Small intestine (tissue), 7 donors: ENCODE measurements at regions not wholly inside any gene's neighbourhood (a gene's known extent, or its start where the extent isn't known, plus 50 kb on each side); places are given as distances from the start of the nearest gene placed in this dataset.

Experiments used
- DNase-seq, 2 donors: peaks; one replicate each; pipeline versions ENCODE4 v3.0.0 to v3.0.0-alpha.2; 2013
- FAIRE-seq: peaks from 2 replicates; lab custom pipeline; 2012; peaks lifted over from hg19 to GRCh38; lab: Jason Lieb, UNC
- H3K27ac ChIP-seq, 3 donors: one replicate each; pipeline ENCODE4 v1.5.1; 2013; ENCODE audit warnings: low read length in 2 of 3, mild to moderate bottlenecking in 2 of 3, control low read depth in 1 of 3, inconsistent platforms in 1 of 3, low read depth in 1 of 3, moderate library complexity in 1 of 3
- H3K27me3 ChIP-seq, 3 donors: one replicate each; pipeline ENCODE4 v1.6.1; 2013; ENCODE audit warnings: low read length in 3 of 3, inconsistent platforms in 1 of 3; ENCODE audit not compliant: control insufficient read depth in 3 of 3, insufficient read depth in 3 of 3
- H3K36me3 ChIP-seq, 3 donors: one replicate each; pipeline ENCODE4 v1.6.1; 2013; ENCODE audit warnings: low read length in 3 of 3, inconsistent platforms in 1 of 3, low read depth in 1 of 3, mild to moderate bottlenecking in 1 of 3, moderate library complexity in 1 of 3; ENCODE audit not compliant: control insufficient read depth in 3 of 3, insufficient read depth in 2 of 3
- H3K4me1 ChIP-seq, 3 donors: one replicate each; pipeline ENCODE4 v1.6.1; 2013; ENCODE audit warnings: low read length in 2 of 3, inconsistent platforms in 1 of 3, low read depth in 1 of 3, mild to moderate bottlenecking in 1 of 3, moderate library complexity in 1 of 3; ENCODE audit not compliant: control insufficient read depth in 3 of 3, insufficient read depth in 2 of 3
- H3K4me3 ChIP-seq, 3 donors: one replicate each; pipeline ENCODE4 v1.5.1; 2013; ENCODE audit warnings: low read length in 3 of 3, control low read depth in 1 of 3, inconsistent platforms in 1 of 3, low read depth in 1 of 3, mild to moderate bottlenecking in 1 of 3, moderate library complexity in 1 of 3
- H3K9me3 ChIP-seq, 2 donors: one replicate each; pipeline ENCODE4 v1.6.1; 2013; ENCODE audit warnings: low read depth in 1 of 2, low read length in 1 of 2; ENCODE audit not compliant: control insufficient read depth in 2 of 2, insufficient read depth in 1 of 2
- WGBS, 3 donors: extraction: QIAGEN DNeasy Blood & Tissue Kit; methylation state at CpG; one replicate each; pipeline ENCODE4 v1.1.7; 2013; 5-methylcytosine and 5-hydroxymethylcytosine counted together
- donor health status: healthy with polysubstance abuse.
- donor health status: control.
- donor health status: control.
- donor health status: Bipolar disorder and iron deficiency.
- donor health status: healthy.

DNA sequence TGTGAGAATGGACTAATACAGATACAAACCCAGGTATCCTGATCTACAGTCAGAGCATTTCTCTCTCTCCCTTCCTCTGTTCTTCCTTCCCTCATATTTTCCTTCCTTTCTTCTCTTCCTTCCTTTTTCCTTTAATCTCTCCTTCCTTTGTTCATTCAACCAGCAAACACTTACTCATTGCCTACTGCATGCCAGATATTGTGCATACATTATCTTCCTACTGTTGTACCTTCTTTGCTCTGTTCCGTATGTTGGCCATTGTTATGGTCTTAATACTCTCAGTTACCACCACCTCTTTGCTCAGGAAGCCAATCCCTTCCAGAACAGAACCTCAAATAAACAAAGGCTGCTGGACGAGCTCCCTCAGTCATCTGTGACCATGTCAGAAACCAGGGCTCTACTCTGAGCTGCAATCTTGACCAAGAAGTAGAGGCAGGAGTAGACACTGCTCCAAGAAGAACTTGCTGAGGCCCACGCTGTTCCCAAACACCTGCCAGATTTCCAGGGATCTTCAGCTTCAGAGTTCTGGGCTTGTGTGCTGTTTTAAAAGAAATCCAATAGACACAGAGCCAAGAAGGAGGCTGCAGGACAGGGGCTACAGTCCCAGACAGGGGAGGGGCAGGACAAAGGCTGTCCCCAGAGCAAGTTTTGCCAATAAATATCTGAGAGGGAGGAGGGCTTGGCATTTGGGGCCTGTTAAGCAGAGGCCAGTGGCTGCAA, 526.7 kb upstream of the TBX3 start:
- no peak for DNase-seq
- no peak for FAIRE-seq
- Histone ChIP-seq H3K4me3 (no peak overlapping the region), H3K36me3 (no peaks in the 10 kb centered on the region), H3K27me3 (no peaks in the 10 kb centered on the region), H3K4me1 (peaks cover 0 to 9% (median 0%) of the 10 kb centered on the region in 3 donors), H3K9me3 (peaks cover 0 to 4% of the 10 kb centered on the region in 2 donors), H3K27ac (no peak overlapping the region)
- 68 to 84% (median 69%) methylated on average over 3 of the region's 3 CpGs for WGBS, 3 donors

DNA sequence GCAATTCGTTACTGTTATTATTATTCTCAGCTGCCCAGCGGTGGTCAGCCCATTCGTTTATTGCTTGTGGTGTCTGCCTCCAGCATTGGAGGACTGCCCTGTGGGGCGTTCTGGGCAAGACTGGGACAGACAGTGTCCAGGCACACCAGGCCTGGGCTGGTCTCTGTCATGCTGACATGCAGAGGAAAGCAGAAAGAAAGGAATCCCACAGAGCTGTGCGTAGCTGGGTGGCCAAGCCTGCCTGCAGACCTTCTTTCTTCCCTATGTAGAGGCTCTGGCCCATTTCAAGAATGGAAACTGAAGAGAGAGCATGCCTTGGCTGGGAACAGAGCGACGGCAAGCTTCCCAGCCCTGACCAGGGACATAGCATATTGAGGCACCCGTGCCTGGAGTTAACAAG, 525.3 kb upstream of the TBX3 start:
- no peak overlapping the region for H3K4me3 ChIP-seq
- no peak for FAIRE-seq
- peaks cover 0 to 4% of the 10 kb centered on the region in 2 donors for H3K9me3 ChIP-seq
- no peak overlapping the region for H3K27ac ChIP-seq
- no peaks in the 10 kb centered on the region for H3K27me3 ChIP-seq
- H3K36me3 ChIP-seq = no peaks in the 10 kb centered on the region
- peaks cover 0 to 9% (median 0%) of the 10 kb centered on the region in 3 donors for H3K4me1 ChIP-seq
- no peak for DNase-seq
- 83 to 97% (median 89%) methylated on average over 8 of the region's 8 CpGs for WGBS, 3 donors

GRCh38 chr12:115208098-115208497, 524.1 kb upstream of the TBX3 start:
- FAIRE-seq = no peak
- no peak for DNase-seq
- Histone ChIP-seq H3K9me3 (peaks cover 0 to 4% of the 10 kb centered on the region in 2 donors), H3K4me1 (no peaks in the 10 kb centered on the region), H3K36me3 (no peaks in the 10 kb centered on the region), H3K27me3 (no peaks in the 10 kb centered on the region), H3K27ac (no peak overlapping the region), H3K4me3 (no peak overlapping the region)
- WGBS, 3 donors = 86 to 96% (median 90%) methylated on average over 6 of the region's 6 CpGs

DNA sequence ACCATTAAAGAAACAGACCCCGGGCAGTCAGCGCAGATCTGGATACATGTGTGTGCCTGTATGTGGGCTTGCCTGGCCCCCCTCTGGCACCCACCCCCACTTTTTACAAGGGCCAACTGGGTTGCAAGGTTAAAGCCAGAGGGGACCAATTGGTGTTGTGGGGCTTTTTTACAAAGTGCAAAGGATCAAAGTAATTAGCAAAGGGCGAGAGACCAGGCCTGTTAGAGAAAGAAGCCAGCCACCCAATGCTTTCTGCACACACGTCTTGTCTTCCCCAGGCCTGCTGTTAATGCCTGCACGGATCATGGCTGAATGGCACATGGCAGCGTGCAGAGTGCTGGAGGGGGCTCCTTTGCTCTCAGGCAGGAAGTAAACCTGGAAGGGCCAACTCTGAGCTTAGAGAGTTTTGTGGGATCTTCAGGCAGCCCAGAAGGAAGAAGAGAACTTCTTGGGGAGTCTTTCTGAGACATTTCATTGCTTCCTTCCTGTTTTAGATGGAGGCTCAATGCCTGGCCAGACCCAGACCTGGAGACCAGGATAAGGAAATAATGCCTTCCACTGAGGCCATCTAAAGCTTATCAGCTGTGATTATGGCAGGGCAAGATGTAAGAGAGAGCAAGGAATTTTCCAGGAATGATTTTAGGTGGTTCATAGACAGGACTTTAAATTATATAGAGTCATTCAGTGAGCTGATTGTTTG, 523.4 kb upstream of the TBX3 start:
- WGBS, 3 donors = 88 to 95% (median 89%) methylated on average over 6 of the region's 6 CpGs
- Histone ChIP-seq H3K9me3 (peaks cover 0 to 3% of the 10 kb centered on the region in 2 donors), H3K27ac (no peak overlapping the region), H3K4me1 (no peaks in the 10 kb centered on the region), H3K27me3 (no peaks in the 10 kb centered on the region), H3K36me3 (no peaks in the 10 kb centered on the region), H3K4me3 (no peak overlapping the region)
- FAIRE-seq (no peak), DNase-seq (no peak)

GRCh38 chr12:115206801-115207200, 522.8 kb upstream of the TBX3 start:
- Histone ChIP-seq H3K4me3 (no peak overlapping the region), H3K27me3 (no peaks in the 10 kb centered on the region), H3K4me1 (no peaks in the 10 kb centered on the region), H3K27ac (no peak overlapping the region), H3K9me3 (no peaks in the 10 kb centered on the region), H3K36me3 (no peaks in the 10 kb centered on the region)
- WGBS, 3 donors = 77 to 96% (median 88%) methylated on average over 5 of the region's 5 CpGs
- no peak for FAIRE-seq
- DNase-seq = no peak

- H3K9me3 ChIP-seq = no peaks in the 10 kb centered on the region
- no peaks in the 10 kb centered on the region for H3K4me1 ChIP-seq
- no peak overlapping the region for H3K4me3 ChIP-seq
- FAIRE-seq (no peak), DNase-seq (no peak)
- no peaks in the 10 kb centered on the region for H3K36me3 ChIP-seq
- 48 to 64% (median 57%) methylated on average over 6 of the region's 6 CpGs for WGBS, 3 donors
- H3K27me3 ChIP-seq = no peaks in the 10 kb centered on the region
- no peak overlapping the region for H3K27ac ChIP-seq
Observed at GRCh38 chr12:115205755-115206308, 521.9 kb upstream of the TBX3 start.

GRCh38 chr12:115204957-115205754, 521.2 kb upstream of the TBX3 start:
- H3K27me3 ChIP-seq = no peaks in the 10 kb centered on the region
- DNase-seq = no peak
- H3K27ac ChIP-seq = no peak overlapping the region
- 79 to 88% (median 80%) methylated on average over 10 of the region's 10 CpGs for WGBS, 3 donors
- H3K9me3 ChIP-seq = no peaks in the 10 kb centered on the region
- H3K4me3 ChIP-seq = no peak overlapping the region
- no peaks in the 10 kb centered on the region for H3K36me3 ChIP-seq
- no peak for FAIRE-seq
- no peaks in the 10 kb centered on the region for H3K4me1 ChIP-seq

GRCh38 chr12:115203701-115204100, 519.7 kb upstream of the TBX3 start:
- H3K36me3 ChIP-seq = no peaks in the 10 kb centered on the region
- WGBS, 3 donors = 54 to 77% (median 61%) methylated on average over 2 of the region's 2 CpGs
- no peaks in the 10 kb centered on the region for H3K9me3 ChIP-seq
- H3K4me1 ChIP-seq = no peaks in the 10 kb centered on the region
- FAIRE-seq = no peak
- DNase-seq = no peak
- no peak overlapping the region for H3K4me3 ChIP-seq
- H3K27me3 ChIP-seq = no peaks in the 10 kb centered on the region
- no peak overlapping the region for H3K27ac ChIP-seq
